ENCODE measurements at regions not wholly inside any gene's neighbourhood (a gene's known extent, or its start where the extent isn't known, plus 50 kb on each side); places are given as distances from the start of the nearest gene placed in this dataset.

GRCh38 chr17:79560527-79560926 is 50.3 kb downstream of the RBFOX3 start:
- TF ChIP-seq CTCF (IDR thresholded peaks at IDR 0.05) (no peak), POLR2A (IDR thresholded peaks at IDR 0.05) (no peak)
